GM13977 (cell line): ENCODE measurements at regions not wholly inside any gene's neighbourhood (a gene's known extent, or its start where the extent isn't known, plus 50 kb on each side); places are given as distances from the start of the nearest gene placed in this dataset.
"Not testable (repeated sequence)": the region's sequence is repeated elsewhere in the genome, so short reads cannot be mapped to it uniquely, and the experiment has no call there.

Experiments used
- DNase-seq: peaks from one replicate; pipeline ENCODE4 v3.0.0; 2012; ENCODE audit warnings: low spot score
- in situ Hi-C: fragments of 300-500 bp; cut with MboI; formaldehyde crosslinking; loops from one replicate; pipeline ENCODE4 v1.12.0; 2022; ENCODE audit warnings: low sequenced_read_pairs, low pct_unique_long_range_greater_than_20kb, mixed read lengths, inconsistent platforms; ENCODE audit not compliant: unreplicated experiment
- TF ChIP-seq, protein P1 (sequence below): IDR thresholded peaks from 2 replicates; pipeline ENCODE4 v1.5.1; 2012; ENCODE audit warnings: mild to moderate bottlenecking, control low read depth; ENCODE audit not compliant: insufficient read depth; ENCODE audit errors: extremely low read depth, missing control alignments

DNA sequence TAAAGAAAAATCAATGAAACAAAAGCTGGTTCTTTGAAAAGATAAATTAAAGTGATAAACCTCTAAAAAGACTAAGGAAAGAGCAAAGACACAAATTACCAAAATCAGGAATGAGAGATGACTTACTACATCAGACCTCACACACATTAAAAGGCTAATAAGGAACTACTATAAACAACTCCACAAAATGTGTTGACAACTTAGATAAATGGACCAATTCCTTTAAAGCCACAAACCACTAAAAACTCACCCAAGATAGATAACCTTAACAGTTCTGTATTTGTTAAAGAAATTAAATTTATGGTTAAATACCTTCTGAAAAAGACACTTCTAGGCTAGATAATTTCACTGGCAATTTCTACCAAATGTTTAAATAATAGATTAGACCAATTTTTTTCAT, 170.4 kb downstream of the SMAD6 start:
- in situ Hi-C loops, result no loop called here
- TF ChIP-seq, protein P1, sequence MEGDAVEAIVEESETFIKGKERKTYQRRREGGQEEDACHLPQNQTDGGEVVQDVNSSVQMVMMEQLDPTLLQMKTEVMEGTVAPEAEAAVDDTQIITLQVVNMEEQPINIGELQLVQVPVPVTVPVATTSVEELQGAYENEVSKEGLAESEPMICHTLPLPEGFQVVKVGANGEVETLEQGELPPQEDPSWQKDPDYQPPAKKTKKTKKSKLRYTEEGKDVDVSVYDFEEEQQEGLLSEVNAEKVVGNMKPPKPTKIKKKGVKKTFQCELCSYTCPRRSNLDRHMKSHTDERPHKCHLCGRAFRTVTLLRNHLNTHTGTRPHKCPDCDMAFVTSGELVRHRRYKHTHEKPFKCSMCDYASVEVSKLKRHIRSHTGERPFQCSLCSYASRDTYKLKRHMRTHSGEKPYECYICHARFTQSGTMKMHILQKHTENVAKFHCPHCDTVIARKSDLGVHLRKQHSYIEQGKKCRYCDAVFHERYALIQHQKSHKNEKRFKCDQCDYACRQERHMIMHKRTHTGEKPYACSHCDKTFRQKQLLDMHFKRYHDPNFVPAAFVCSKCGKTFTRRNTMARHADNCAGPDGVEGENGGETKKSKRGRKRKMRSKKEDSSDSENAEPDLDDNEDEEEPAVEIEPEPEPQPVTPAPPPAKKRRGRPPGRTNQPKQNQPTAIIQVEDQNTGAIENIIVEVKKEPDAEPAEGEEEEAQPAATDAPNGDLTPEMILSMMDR, result no peak
- DNase-seq, result no peak

DNA sequence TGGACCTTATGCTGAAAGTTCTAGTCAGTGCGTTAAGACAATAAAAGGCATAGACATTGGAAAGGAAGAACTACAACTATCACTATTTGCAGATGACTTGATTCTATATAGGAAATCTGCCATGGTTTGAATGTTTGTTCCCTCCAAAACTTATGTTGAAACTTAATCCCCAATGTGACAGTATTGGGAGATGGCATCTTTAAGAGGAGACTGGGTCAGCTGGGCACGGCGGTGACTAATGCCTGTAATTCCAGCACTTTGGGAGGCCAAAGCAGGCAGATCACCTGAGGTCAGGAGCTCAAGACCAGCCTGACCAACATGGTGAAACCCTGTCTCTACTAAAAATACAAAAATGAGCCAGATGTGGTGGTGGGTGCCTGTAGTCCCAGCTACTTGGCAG, 171.3 kb downstream of the SMAD6 start:
- DNase-seq, in situ Hi-C loops: not testable (repeated sequence)

DNA sequence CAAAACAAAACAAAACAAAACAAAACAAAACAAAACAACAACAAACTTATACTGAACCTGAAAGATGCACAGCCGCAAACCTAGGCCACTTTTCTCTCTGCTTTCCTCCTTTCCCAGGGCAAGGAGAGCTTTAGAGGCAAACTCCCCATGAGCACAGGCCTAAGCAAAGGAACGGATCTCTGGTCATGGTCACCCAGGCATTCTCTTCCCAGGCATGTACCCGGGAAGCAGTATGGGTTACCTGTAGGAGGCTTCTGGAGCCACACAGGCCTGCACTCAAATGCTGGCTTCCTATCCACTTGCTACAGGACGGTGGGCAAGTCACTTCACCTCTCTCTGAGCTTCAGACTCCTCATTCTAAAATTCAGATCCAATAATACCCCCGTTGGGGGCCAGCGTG, 171.8 kb downstream of the SMAD6 start:
- DNase-seq, result no peak
- TF ChIP-seq, protein P1, result no peak
- in situ Hi-C loops, result no loop called here

DNA sequence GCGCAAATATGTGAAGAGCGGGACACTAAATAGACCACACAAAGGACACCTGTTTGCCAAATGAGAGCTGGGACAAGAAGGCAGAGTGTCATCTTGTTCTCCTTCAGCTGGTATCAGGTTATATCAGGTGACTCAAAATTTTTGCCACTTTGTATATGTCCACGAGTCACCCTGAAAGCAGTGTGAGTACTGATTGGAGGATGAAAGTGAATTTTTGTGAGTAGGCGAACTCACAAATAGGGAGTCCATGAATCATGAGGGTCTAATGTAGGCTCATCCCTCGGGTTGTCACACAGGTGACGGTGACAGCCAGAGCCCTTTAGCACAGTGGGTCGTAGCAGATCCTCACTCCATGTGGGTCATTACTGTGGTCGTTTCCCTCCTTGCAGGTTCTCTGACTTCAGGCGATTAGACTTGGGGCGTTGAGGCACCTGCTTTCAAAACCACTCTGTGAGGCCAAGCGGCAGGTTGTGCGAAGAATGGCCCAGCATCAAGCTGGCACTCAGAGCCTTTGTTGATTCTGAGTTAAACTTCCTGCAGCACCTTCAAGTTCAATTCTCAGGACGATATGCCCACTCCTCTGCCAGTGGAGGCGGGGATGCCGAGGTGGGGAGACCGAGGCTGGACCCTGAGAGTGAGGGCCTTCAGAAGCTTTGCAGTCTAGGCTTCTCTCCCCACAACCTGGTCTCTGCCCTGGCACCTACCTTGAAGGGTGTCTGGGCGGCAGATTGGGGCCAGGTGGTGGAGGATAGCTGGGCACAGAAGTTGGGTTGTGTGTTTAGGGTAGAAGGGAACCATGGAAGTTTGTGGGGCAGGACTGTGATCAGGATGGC, 173.8 kb downstream of the SMAD6 start:
- TF ChIP-seq, protein P1, result no peak
- in situ Hi-C loops, result no loop called here
- DNase-seq, result no peak

DNA sequence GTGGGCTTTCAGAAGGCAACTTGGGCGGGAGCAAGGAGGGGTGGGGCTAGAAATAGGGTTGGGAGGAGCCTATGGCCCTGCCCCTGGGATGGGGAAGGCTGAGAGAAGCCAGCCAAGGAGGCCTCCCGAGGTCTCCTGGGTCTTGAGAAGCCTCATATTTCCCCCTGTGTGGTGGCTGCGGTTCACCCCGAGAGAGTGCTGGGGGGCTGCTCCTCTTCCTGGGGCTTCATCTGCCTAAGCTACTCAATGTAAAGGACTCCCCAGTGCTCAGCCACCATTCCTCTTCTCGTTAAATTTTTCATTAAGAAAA, 174.3 kb downstream of the SMAD6 start:
- DNase-seq, result no peak
- in situ Hi-C loops, result no loop called here
- TF ChIP-seq, protein P1, result no peak

DNA sequence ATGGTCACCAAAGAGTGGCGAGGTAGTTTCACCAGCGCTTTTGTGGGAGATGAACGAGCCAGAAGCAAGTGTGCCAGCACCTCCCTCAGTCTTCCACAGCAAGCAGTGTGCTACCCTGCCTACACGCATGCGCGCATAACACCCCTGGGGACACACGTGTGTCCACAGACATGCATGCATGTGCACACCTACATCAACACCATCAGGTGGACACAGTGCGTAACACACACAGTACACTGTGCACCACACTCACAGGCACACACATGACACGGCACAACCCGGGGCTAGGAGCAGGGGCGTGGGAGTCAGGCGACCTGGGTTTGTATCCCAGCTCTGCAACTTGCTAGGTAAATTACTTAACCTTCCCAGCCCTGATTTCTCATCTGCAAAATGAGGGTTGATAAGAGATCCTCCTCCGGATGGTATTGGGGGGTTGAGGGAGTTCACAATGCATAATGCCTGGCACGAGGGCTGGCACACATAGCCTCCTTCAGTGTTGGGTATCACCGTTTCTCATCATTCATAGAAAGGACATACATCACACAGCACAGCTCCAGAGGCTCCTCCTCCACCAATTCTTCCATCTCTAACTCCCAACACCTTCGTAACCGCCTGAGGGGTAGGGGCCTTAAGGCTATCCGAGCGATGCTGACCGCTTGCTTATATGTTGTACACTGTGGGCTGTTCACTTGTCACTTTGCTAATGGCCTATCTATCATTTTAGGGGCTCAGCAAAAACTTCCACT, 174.9 kb downstream of the SMAD6 start:
- in situ Hi-C loops, result no loop called here
- TF ChIP-seq, protein P1, result no peak
- no peak for DNase-seq

DNA sequence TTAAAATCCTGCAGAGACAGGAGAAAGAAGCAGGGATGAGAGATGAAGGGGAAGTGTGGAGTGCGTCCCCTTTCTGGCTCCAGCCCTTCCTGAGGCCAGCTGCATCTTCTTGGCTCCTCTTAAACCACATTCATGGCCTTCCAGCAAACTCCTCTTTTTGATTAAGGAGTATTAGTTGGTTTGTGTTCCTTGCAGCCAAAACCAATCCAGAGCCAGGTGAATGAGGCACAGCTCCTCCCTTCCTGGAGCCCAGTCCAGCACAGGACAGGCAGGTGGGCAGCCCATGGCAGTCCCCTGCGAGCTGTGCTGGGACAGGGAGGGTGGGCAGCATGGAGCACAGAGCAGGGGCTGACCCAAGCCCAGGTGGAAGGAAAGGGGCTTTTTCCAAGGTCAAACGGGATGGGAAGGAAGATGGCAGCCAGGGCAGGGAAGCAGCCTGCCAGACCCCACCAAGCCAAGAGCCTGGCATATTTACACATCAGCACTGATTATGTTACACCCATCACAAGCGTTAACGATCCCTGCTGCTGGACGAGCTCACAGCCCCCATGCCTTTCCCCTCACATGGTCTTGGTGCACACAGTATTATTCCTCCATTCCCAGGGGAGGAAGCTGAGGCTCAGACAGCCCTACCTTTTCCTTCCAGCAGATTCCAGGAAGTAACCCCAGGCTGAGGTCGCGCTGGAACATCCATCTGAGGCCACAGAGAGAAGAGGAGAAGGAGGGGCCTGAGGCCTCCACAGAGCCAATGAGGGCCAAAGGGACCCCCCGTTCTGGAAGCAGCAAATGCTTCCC, 175.6 kb downstream of the SMAD6 start:
- DNase-seq, result no peak
- TF ChIP-seq, protein P1, result no peak
- in situ Hi-C loops, result no loop called here
